ENCODE measurements at regions not wholly inside any gene's neighbourhood (a gene's known extent, or its start where the extent isn't known, plus 50 kb on each side); places are given as distances from the start of the nearest gene placed in this dataset.

GRCh38 chr15:26011916-26012315, 148.8 kb upstream of the ATP10A start:
- Histone ChIP-seq H3K27ac (no peak overlapping the region), H3K4me3 (no peak overlapping the region), H3K36me3 (no peaks in the 10 kb centered on the region), H3K9me3 (peaks cover 0 to 14% (median 2%) of the 10 kb centered on the region in 4 donors), H3K4me1 (no peaks in the 10 kb centered on the region), H3K27me3 (peaks cover 0 to 6% (median 0%) of the 10 kb centered on the region in 3 donors)
- intact Hi-C loops (cut with DNase I; ENCODE audit: low total_unique reads) = no loop called here
- TF ChIP-seq EP300 (IDR thresholded peaks at IDR 0.05) = no peak
- TF ChIP-seq POLR2AphosphoS5 (IDR thresholded peaks at IDR 0.05) = no peak
- 63 to 89% (median 80%) methylated on average over 3 of the region's 3 CpGs for WGBS, 5 donors
- DNase-seq = no peak

- no peak for TF ChIP-seq EP300 (IDR thresholded peaks at IDR 0.05)
- TF ChIP-seq POLR2A (IDR thresholded peaks at IDR 0.05) = no peak
- intact Hi-C loops (cut with DNase I; ENCODE audit: low total_unique reads) = no loop called here
- Histone ChIP-seq H3K36me3 (no peaks in the 10 kb centered on the region), H3K4me3 (no peak overlapping the region), H3K27me3 (peaks cover 0 to 6% (median 0%) of the 10 kb centered on the region in 3 donors), H3K27ac (no peak overlapping the region), H3K9me3 (peaks cover 0 to 14% (median 2%) of the 10 kb centered on the region in 4 donors), H3K4me1 (no peaks in the 10 kb centered on the region)
- WGBS, 5 donors = 73 to 87% (median 83%) methylated on average over 6 of the region's 6 CpGs
- DNase-seq = no peak
These were observed 144.0 kb upstream of the ATP10A start for GRCh38 chr15:26007151-26007550.

DNA sequence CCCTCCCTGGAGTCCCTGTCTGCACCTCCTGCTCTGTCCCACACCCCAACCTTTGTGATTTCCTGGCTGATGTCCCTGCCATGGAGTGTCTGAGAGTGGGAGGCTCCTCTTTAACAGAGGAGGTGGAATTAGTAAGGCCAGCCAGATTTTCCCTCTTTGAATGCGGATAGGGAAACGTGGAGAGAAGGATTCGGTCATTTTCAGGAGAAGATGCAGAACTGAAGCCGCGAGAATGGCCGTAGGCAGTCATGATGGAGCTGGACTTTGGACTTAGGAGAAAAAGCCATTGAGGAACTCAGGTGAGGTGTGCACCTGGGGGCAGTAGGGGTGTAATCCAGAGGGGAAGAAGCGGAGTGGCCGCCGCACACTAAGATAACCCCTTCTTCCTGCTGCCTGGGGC, 138.1 kb upstream of the ATP10A start:
- H3K27ac ChIP-seq = no peak overlapping the region
- intact Hi-C loops (cut with DNase I; ENCODE audit: low total_unique reads) = no loop called here
- H3K9me3 ChIP-seq = peaks cover 0 to 6% (median 0%) of the 10 kb centered on the region in 4 donors
- no peaks in the 10 kb centered on the region for H3K36me3 ChIP-seq
- no peak for TF ChIP-seq POLR2AphosphoS5 (IDR thresholded peaks at IDR 0.05)
- TF ChIP-seq EP300 (IDR thresholded peaks at IDR 0.05) = no peak
- no peak for TF ChIP-seq POLR2A (IDR thresholded peaks at IDR 0.05)
- TF ChIP-seq, protein P1, sequence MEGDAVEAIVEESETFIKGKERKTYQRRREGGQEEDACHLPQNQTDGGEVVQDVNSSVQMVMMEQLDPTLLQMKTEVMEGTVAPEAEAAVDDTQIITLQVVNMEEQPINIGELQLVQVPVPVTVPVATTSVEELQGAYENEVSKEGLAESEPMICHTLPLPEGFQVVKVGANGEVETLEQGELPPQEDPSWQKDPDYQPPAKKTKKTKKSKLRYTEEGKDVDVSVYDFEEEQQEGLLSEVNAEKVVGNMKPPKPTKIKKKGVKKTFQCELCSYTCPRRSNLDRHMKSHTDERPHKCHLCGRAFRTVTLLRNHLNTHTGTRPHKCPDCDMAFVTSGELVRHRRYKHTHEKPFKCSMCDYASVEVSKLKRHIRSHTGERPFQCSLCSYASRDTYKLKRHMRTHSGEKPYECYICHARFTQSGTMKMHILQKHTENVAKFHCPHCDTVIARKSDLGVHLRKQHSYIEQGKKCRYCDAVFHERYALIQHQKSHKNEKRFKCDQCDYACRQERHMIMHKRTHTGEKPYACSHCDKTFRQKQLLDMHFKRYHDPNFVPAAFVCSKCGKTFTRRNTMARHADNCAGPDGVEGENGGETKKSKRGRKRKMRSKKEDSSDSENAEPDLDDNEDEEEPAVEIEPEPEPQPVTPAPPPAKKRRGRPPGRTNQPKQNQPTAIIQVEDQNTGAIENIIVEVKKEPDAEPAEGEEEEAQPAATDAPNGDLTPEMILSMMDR (IDR thresholded peaks at IDR 0.05) = no peak
- no peak overlapping the region for H3K4me3 ChIP-seq
- 87 to 92% (median 92%) methylated on average over 9 of the region's 9 CpGs for WGBS, 5 donors
- no peaks in the 10 kb centered on the region for H3K27me3 ChIP-seq
- no peak for DNase-seq
- no peaks in the 10 kb centered on the region for H3K4me1 ChIP-seq

DNA sequence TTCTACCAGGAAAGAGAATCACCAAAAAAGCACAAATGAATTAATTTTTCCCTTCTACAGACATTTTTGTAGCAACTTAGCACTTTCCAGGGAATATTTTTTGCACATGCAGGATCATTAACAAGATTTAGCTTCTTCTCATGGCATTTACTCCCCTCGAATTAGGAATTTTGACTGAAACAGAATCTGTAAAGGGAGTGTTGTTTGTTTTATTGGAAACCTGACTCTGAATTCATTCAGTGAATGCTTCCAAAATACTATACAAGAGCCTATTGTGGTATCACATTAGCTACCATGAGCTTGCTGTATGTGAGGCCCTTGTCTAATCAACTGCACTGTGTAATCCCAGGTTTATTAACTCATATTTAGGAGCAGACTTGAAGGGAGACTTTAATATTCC, 130.4 kb upstream of the ATP10A start:
- H3K27ac ChIP-seq = no peak overlapping the region
- TF ChIP-seq EP300 (IDR thresholded peaks at IDR 0.05) = no peak
- no peak for TF ChIP-seq POLR2AphosphoS5 (IDR thresholded peaks at IDR 0.05)
- TF ChIP-seq, protein P1 (IDR thresholded peaks at IDR 0.05) = no peak
- no peak for TF ChIP-seq POLR2A (IDR thresholded peaks at IDR 0.05)
- H3K4me1 ChIP-seq = no peaks in the 10 kb centered on the region
- H3K27me3 ChIP-seq = no peaks in the 10 kb centered on the region
- 40 to 63% (median 44%) methylated on average over 1 of the region's 1 CpG for WGBS, 5 donors
- DNase-seq = no peak
- H3K9me3 ChIP-seq = peaks cover 0 to 8% (median 3%) of the 10 kb centered on the region in 4 donors
- H3K4me3 ChIP-seq = no peak overlapping the region
- intact Hi-C loops (cut with DNase I; ENCODE audit: low total_unique reads) = no loop called here
- H3K36me3 ChIP-seq = no peaks in the 10 kb centered on the region

DNA sequence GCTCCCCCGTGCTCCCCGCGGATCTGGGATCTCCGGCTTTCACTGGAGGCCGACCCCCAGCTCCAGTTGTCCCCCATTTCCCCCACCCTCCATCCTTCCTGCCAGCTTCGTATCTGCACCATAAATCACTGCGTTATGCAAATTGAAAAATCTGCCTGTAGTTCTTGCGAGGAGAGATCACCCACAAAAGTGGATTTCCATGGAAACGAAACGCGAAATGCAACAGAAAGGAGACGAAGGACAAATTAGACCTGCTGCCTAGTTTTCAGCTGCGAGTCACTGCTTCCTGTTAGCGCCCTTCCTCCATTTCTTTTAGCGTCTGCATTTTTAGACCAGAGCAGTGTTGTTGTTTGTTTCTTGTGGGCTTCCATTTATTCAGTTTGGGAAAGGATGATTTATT, 127.1 kb upstream of the ATP10A start:
- 88 to 94% (median 88%) methylated on average over 15 of the region's 15 CpGs for WGBS, 5 donors
- Histone ChIP-seq H3K4me1 (no peaks in the 10 kb centered on the region), H3K36me3 (no peaks in the 10 kb centered on the region), H3K4me3 (no peak overlapping the region), H3K27ac (no peak overlapping the region), H3K27me3 (no peaks in the 10 kb centered on the region), H3K9me3 (peaks cover 0 to 8% (median 3%) of the 10 kb centered on the region in 4 donors)
- intact Hi-C loops (cut with DNase I; ENCODE audit: low total_unique reads) = no loop called here
- DNase-seq = no peak
- no peak for TF ChIP-seq POLR2A (IDR thresholded peaks at IDR 0.05)
- TF ChIP-seq, protein P1 (IDR thresholded peaks at IDR 0.05) = no peak
